Spinal cord (tissue), 9 donors: ENCODE measurements at regions not wholly inside any gene's neighbourhood (a gene's known extent, or its start where the extent isn't known, plus 50 kb on each side); places are given as distances from the start of the nearest gene placed in this dataset.
A peak's percentile ranks its signal among the peaks of the same experiment; 100 is the strongest.

Experiments used
- DNase-seq, 6 donors: peaks; one replicate each; pipeline versions ENCODE4 v3.0.0 to v3.0.0-alpha.2; 2013 to 2015; ENCODE audit warnings: low spot score in 6 of 6, low read depth in 4 of 6
- H3K27ac ChIP-seq: one replicate; pipeline ENCODE4 v1.5.1; 2013; ENCODE audit warnings: low read depth, low read length, control low read depth
- H3K27me3 ChIP-seq: one replicate; pipeline ENCODE4 v1.6.1; 2013; ENCODE audit warnings: low read length; ENCODE audit not compliant: control insufficient read depth, insufficient read depth
- H3K36me3 ChIP-seq: one replicate; pipeline ENCODE4 v1.6.1; 2013; ENCODE audit warnings: low read length; ENCODE audit not compliant: control insufficient read depth, insufficient read depth
- H3K4me1 ChIP-seq: one replicate; pipeline ENCODE4 v1.6.1; 2013; ENCODE audit warnings: low read length; ENCODE audit not compliant: control insufficient read depth, insufficient read depth
- H3K4me3 ChIP-seq: one replicate; pipeline ENCODE4 v1.5.1; 2013; ENCODE audit warnings: low read depth, low read length, control low read depth
- H3K9me3 ChIP-seq: one replicate; pipeline ENCODE4 v1.6.1; 2013; ENCODE audit warnings: low read length; ENCODE audit not compliant: control insufficient read depth, insufficient read depth
- WGBS: methylation state at CpG from one replicate; pipeline ENCODE4 v1.1.5; 2013; ENCODE audit warnings: missing lambda C conversion rate; ENCODE audit not compliant: insufficient coverage; 5-methylcytosine and 5-hydroxymethylcytosine counted together
- donor health status: healthy.

GRCh38 chr7:118060692-118061091 is 123.3 kb upstream of the LSM8 start:
- Histone ChIP-seq H3K4me1 (no peaks in the 10 kb centered on the region), H3K9me3 (no peaks in the 10 kb centered on the region), H3K27me3 (no peaks in the 10 kb centered on the region), H3K27ac (no peak overlapping the region), H3K4me3 (no peak overlapping the region), H3K36me3 (no peaks in the 10 kb centered on the region)
- DNase-seq = no peak
- 50% methylated on average over 1 of the region's 1 CpG for WGBS

GRCh38 chr7:118061386-118061785 is 122.6 kb upstream of the LSM8 start:
- H3K27me3 ChIP-seq = no peaks in the 10 kb centered on the region
- 94% methylated on average over 2 of the region's 6 CpGs for WGBS
- H3K9me3 ChIP-seq = no peaks in the 10 kb centered on the region
- no peak overlapping the region for H3K4me3 ChIP-seq
- DNase-seq = no peak
- no peak overlapping the region for H3K27ac ChIP-seq
- no peaks in the 10 kb centered on the region for H3K36me3 ChIP-seq
- no peaks in the 10 kb centered on the region for H3K4me1 ChIP-seq

- no peaks in the 10 kb centered on the region for H3K36me3 ChIP-seq
- 57% methylated on average over 3 of the region's 5 CpGs for WGBS
These were observed 110.9 kb upstream of the LSM8 start for GRCh38 chr7:118072893-118073674.

GRCh38 chr7:118075936-118076335 is 108.0 kb upstream of the LSM8 start:
- Histone ChIP-seq H3K27me3 (no peaks in the 10 kb centered on the region), H3K4me3 (no peak overlapping the region), H3K4me1 (no peaks in the 10 kb centered on the region), H3K27ac (no peak overlapping the region), H3K36me3 (no peaks in the 10 kb centered on the region), H3K9me3 (no peaks in the 10 kb centered on the region)
- WGBS = 100% methylated on average over 1 of the region's 2 CpGs
- no peak for DNase-seq

More at GRCh38 chr7:118072893-118073674, 110.9 kb upstream of the LSM8 start:
- H3K4me3 ChIP-seq = no peak overlapping the region
- H3K27me3 ChIP-seq = no peaks in the 10 kb centered on the region
- H3K4me1 ChIP-seq = no peaks in the 10 kb centered on the region
- no peaks in the 10 kb centered on the region for H3K9me3 ChIP-seq
- H3K27ac ChIP-seq = no peak overlapping the region
- DNase-seq = no peak

- no peak for DNase-seq
- Histone ChIP-seq H3K36me3 (no peaks in the 10 kb centered on the region), H3K4me3 (no peak overlapping the region), H3K27me3 (no peaks in the 10 kb centered on the region), H3K9me3 (no peaks in the 10 kb centered on the region), H3K27ac (no peak overlapping the region), H3K4me1 (no peaks in the 10 kb centered on the region)
- no CpG with 5 or more reads among the region's 3 CpGs for WGBS
These were observed 107.4 kb upstream of the LSM8 start for GRCh38 chr7:118076564-118076963.

GRCh38 chr7:118078015-118078414 is 105.9 kb upstream of the LSM8 start:
- Histone ChIP-seq H3K4me3 (no peak overlapping the region), H3K9me3 (no peaks in the 10 kb centered on the region), H3K36me3 (no peaks in the 10 kb centered on the region), H3K27me3 (no peaks in the 10 kb centered on the region), H3K27ac (no peak overlapping the region), H3K4me1 (no peaks in the 10 kb centered on the region)
- no peak for DNase-seq

- DNase-seq = no peak
These were observed 104.6 kb upstream of the LSM8 start for GRCh38 chr7:118079369-118079768.

GRCh38 chr7:118080947-118081346 is 103.0 kb upstream of the LSM8 start:
- H3K9me3 ChIP-seq = no peaks in the 10 kb centered on the region
- no peak for DNase-seq
- 83% methylated on average over 3 of the region's 3 CpGs for WGBS
- no peaks in the 10 kb centered on the region for H3K36me3 ChIP-seq
- no peaks in the 10 kb centered on the region for H3K27me3 ChIP-seq
- H3K4me3 ChIP-seq = no peak overlapping the region
- H3K4me1 ChIP-seq = no peaks in the 10 kb centered on the region
- H3K27ac ChIP-seq = no peak overlapping the region

More at GRCh38 chr7:118079369-118079768, 104.6 kb upstream of the LSM8 start:
- no peak overlapping the region for H3K27ac ChIP-seq
- WGBS = no CpG with 5 or more reads among the region's 1 CpG
- H3K9me3 ChIP-seq = no peaks in the 10 kb centered on the region
- H3K27me3 ChIP-seq = no peaks in the 10 kb centered on the region
- no peaks in the 10 kb centered on the region for H3K4me1 ChIP-seq
- no peak overlapping the region for H3K4me3 ChIP-seq
- H3K36me3 ChIP-seq = no peaks in the 10 kb centered on the region

GRCh38 chr7:118082506-118082905 is 101.5 kb upstream of the LSM8 start:
- Histone ChIP-seq H3K4me3 (no peak overlapping the region), H3K36me3 (no peaks in the 10 kb centered on the region)

GRCh38 chr7:118085000-118085399 is 99.0 kb upstream of the LSM8 start:
- no peak overlapping the region for H3K4me3 ChIP-seq
- 67% methylated on average over 3 of the region's 3 CpGs for WGBS
- H3K9me3 ChIP-seq = no peaks in the 10 kb centered on the region
- DNase-seq = peak in 3 of 6 donors; percentile 5 to 57 (median 5)
- H3K27me3 ChIP-seq = no peaks in the 10 kb centered on the region
- H3K4me1 ChIP-seq = no peaks in the 10 kb centered on the region
- H3K27ac ChIP-seq = no peak overlapping the region
- H3K36me3 ChIP-seq = no peaks in the 10 kb centered on the region

More at GRCh38 chr7:118082506-118082905, 101.5 kb upstream of the LSM8 start:
- no peaks in the 10 kb centered on the region for H3K4me1 ChIP-seq
- no peak overlapping the region for H3K27ac ChIP-seq
- H3K9me3 ChIP-seq = no peaks in the 10 kb centered on the region
- no peaks in the 10 kb centered on the region for H3K27me3 ChIP-seq
- DNase-seq = no peak
